HCT116 (cell line): ENCODE measurements at regions not wholly inside any gene's neighbourhood (a gene's known extent, or its start where the extent isn't known, plus 50 kb on each side); places are given as distances from the start of the nearest gene placed in this dataset.

ENCODE experiments used
- CBX3 ChIP-seq: IDR thresholded peaks from 2 replicates; pipeline ENCODE4 v1.6.1; 2012; ENCODE audit warnings: low read depth
- EGR1 ChIP-seq: IDR thresholded peaks from 2 replicates; pipeline ENCODE4 v1.6.1; 2012; ENCODE audit warnings: low read depth
- ELF1 ChIP-seq: IDR thresholded peaks from 2 replicates; pipeline ENCODE4 v1.6.1; 2012; ENCODE audit warnings: low read depth, borderline replicate concordance
- EZH2 ChIP-seq: fragments of 200-600 bp; sonication (generic); IDR thresholded peaks from 2 replicates; pipeline ENCODE4 v1.6.1; 2017; ENCODE audit warnings: antibody characterized with exemption, mixed run types
- EZH2phosphoT487 ChIP-seq: fragments of 200-600 bp; IDR thresholded peaks from 2 replicates; pipeline ENCODE4 v1.6.1; 2018; ENCODE audit warnings: antibody characterized with exemption, borderline replicate concordance
- JUND ChIP-seq: IDR thresholded peaks from 2 replicates; pipeline ENCODE4 v1.6.1; 2012
- POLR2A ChIP-seq: IDR thresholded peaks from 2 replicates; pipeline ENCODE4 v1.7.0; 2011; ENCODE audit warnings: borderline replicate concordance; ENCODE audit not compliant: insufficient read depth, insufficient read length; ENCODE audit errors: extremely low read depth
- POLR2AphosphoS5 ChIP-seq: IDR thresholded peaks from 2 replicates; pipeline ENCODE4 v1.6.1; 2011; ENCODE audit warnings: mild to moderate bottlenecking, low read depth, low read length, moderate library complexity
- SIN3A ChIP-seq: IDR thresholded peaks from 2 replicates; pipeline ENCODE4 v1.6.1; 2012; ENCODE audit warnings: low read depth
- TF ChIP-seq, protein P1 (sequence below), 3 experiments: fragments of 200-600 bp in 1 of 3; sonication (generic) in 1 of 3; IDR thresholded peaks in 2 of 3; conservative IDR thresholded peaks in 1 of 3; 2 replicates each; pipeline ENCODE4 v1.5.1; 2012 to 2017; ENCODE audit warnings: low read depth in 2 of 3, low read length in 2 of 3, antibody characterized with exemption in 1 of 3, borderline replicate concordance in 1 of 3, control low read depth in 1 of 3, mild to moderate bottlenecking in 1 of 3, mixed read lengths in 1 of 3, mixed run types in 1 of 3, moderate library complexity in 1 of 3; ENCODE audit not compliant: insufficient read depth in 1 of 3
- TF ChIP-seq, protein P2 (sequence below): IDR thresholded peaks from 2 replicates; pipeline ENCODE4 v1.6.1; 2012; ENCODE audit warnings: low read depth
- TF ChIP-seq, protein P3 (sequence below): IDR thresholded peaks from 2 replicates; pipeline ENCODE4 v1.6.1; 2012
- TF ChIP-seq, protein P4 (sequence below): IDR thresholded peaks from 2 replicates; pipeline ENCODE4 v1.6.1; 2012

DNA sequence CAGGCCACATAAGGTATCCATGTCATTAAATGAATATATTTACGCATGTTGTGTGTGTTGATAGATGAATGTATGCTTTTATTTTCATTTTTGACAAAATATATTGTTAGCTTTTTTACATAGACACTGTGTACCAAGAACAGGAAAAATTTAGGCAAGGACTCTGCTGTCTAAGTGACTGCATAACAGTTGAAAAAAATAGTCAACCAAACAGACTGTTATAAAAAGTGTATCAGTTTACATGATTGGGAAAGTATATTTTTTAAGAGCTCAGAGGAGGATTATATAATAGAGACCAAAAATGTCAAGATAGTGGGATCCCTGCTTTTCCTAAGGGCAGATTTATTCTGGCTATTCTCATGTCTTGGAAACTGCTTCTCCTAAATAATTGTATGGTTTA lies 858.0 kb downstream of the SLITRK1 start:
- TF ChIP-seq EZH2 (no peak), POLR2AphosphoS5 (no peak), ELF1 (no peak), POLR2A (no peak), EZH2phosphoT487 (no peak), EGR1 (no peak), JUND (no peak), SIN3A (no peak), CBX3 (no peak)
- TF ChIP-seq, protein P1, sequence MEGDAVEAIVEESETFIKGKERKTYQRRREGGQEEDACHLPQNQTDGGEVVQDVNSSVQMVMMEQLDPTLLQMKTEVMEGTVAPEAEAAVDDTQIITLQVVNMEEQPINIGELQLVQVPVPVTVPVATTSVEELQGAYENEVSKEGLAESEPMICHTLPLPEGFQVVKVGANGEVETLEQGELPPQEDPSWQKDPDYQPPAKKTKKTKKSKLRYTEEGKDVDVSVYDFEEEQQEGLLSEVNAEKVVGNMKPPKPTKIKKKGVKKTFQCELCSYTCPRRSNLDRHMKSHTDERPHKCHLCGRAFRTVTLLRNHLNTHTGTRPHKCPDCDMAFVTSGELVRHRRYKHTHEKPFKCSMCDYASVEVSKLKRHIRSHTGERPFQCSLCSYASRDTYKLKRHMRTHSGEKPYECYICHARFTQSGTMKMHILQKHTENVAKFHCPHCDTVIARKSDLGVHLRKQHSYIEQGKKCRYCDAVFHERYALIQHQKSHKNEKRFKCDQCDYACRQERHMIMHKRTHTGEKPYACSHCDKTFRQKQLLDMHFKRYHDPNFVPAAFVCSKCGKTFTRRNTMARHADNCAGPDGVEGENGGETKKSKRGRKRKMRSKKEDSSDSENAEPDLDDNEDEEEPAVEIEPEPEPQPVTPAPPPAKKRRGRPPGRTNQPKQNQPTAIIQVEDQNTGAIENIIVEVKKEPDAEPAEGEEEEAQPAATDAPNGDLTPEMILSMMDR (IDR thresholded peaks at IDR 0.05 in 2 of 3, conservative IDR thresholded peaks at IDR 0.05 in 1 of 3; ENCODE audit: borderline replicate concordance in 1 of 3, insufficient read depth in 1 of 3, low read depth in 2 of 3, low read length in 2 of 3), result no peak
- TF ChIP-seq, protein P2, sequence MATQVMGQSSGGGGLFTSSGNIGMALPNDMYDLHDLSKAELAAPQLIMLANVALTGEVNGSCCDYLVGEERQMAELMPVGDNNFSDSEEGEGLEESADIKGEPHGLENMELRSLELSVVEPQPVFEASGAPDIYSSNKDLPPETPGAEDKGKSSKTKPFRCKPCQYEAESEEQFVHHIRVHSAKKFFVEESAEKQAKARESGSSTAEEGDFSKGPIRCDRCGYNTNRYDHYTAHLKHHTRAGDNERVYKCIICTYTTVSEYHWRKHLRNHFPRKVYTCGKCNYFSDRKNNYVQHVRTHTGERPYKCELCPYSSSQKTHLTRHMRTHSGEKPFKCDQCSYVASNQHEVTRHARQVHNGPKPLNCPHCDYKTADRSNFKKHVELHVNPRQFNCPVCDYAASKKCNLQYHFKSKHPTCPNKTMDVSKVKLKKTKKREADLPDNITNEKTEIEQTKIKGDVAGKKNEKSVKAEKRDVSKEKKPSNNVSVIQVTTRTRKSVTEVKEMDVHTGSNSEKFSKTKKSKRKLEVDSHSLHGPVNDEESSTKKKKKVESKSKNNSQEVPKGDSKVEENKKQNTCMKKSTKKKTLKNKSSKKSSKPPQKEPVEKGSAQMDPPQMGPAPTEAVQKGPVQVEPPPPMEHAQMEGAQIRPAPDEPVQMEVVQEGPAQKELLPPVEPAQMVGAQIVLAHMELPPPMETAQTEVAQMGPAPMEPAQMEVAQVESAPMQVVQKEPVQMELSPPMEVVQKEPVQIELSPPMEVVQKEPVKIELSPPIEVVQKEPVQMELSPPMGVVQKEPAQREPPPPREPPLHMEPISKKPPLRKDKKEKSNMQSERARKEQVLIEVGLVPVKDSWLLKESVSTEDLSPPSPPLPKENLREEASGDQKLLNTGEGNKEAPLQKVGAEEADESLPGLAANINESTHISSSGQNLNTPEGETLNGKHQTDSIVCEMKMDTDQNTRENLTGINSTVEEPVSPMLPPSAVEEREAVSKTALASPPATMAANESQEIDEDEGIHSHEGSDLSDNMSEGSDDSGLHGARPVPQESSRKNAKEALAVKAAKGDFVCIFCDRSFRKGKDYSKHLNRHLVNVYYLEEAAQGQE, result no peak
- TF ChIP-seq, protein P3, sequence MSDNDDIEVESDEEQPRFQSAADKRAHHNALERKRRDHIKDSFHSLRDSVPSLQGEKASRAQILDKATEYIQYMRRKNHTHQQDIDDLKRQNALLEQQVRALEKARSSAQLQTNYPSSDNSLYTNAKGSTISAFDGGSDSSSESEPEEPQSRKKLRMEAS, result no peak
- TF ChIP-seq, protein P4, sequence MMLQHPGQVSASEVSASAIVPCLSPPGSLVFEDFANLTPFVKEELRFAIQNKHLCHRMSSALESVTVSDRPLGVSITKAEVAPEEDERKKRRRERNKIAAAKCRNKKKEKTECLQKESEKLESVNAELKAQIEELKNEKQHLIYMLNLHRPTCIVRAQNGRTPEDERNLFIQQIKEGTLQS, result no peak
